ENCODE measurements at regions not wholly inside any gene's neighbourhood (a gene's known extent, or its start where the extent isn't known, plus 50 kb on each side); places are given as distances from the start of the nearest gene placed in this dataset.

DNA sequence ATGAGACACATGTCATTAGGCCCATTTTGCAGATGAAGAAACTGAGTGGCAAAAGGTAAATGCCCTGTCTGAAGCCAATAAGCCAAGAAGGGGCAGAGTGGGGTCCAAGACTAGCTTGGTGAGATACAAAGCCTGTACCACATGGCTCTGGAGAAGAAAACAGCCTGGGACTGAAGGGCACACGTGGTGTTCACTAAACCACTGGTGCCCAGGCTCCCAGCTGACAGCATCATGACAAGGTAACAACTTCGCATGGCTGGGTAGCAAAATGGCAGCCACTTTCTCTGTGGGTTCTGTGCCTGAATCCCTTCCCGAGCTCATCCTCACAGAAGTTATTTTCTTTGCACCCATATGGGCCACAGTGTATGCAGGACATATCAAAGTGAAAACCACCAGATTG lies 229.6 kb downstream of the RAB11FIP2 start:
- H3K27ac ChIP-seq (ENCODE audit: low read depth in 2 of 2, low read length in 2 of 2): no peak overlapping the region
- intact Hi-C loops (cut with DNase I): no loop called here
- DNase-seq (no peak), FAIRE-seq (no peak)
- TF ChIP-seq, protein P1, sequence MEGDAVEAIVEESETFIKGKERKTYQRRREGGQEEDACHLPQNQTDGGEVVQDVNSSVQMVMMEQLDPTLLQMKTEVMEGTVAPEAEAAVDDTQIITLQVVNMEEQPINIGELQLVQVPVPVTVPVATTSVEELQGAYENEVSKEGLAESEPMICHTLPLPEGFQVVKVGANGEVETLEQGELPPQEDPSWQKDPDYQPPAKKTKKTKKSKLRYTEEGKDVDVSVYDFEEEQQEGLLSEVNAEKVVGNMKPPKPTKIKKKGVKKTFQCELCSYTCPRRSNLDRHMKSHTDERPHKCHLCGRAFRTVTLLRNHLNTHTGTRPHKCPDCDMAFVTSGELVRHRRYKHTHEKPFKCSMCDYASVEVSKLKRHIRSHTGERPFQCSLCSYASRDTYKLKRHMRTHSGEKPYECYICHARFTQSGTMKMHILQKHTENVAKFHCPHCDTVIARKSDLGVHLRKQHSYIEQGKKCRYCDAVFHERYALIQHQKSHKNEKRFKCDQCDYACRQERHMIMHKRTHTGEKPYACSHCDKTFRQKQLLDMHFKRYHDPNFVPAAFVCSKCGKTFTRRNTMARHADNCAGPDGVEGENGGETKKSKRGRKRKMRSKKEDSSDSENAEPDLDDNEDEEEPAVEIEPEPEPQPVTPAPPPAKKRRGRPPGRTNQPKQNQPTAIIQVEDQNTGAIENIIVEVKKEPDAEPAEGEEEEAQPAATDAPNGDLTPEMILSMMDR (IDR thresholded peaks at IDR 0.05; ENCODE audit: borderline replicate concordance, extremely low read depth, insufficient read depth): no peak
- no peaks in the 10 kb centered on the region for H3K36me3 ChIP-seq (ENCODE audit: control insufficient read depth in 2 of 3, insufficient read depth in 3 of 3, low read length in 3 of 3)
- no peak overlapping the region for H3K9ac ChIP-seq (ENCODE audit: low read length in 3 of 3)
- no peaks in the 10 kb centered on the region for H3K27me3 ChIP-seq (ENCODE audit: control insufficient read depth, insufficient read depth, low read length)
- H3K4me3 ChIP-seq (ENCODE audit: low read length in 3 of 3): no peak overlapping the region
- H3K4me1 ChIP-seq (ENCODE audit: control insufficient read depth in 2 of 3, insufficient read depth in 2 of 3, low read depth in 1 of 3, low read length in 3 of 3): peaks cover 0 to 8% (median 4%) of the 10 kb centered on the region in 3 donors
- H3K9me3 ChIP-seq (ENCODE audit: control insufficient read depth in 2 of 3, insufficient read depth in 1 of 3, low read length in 3 of 3): no peaks in the 10 kb centered on the region

DNA sequence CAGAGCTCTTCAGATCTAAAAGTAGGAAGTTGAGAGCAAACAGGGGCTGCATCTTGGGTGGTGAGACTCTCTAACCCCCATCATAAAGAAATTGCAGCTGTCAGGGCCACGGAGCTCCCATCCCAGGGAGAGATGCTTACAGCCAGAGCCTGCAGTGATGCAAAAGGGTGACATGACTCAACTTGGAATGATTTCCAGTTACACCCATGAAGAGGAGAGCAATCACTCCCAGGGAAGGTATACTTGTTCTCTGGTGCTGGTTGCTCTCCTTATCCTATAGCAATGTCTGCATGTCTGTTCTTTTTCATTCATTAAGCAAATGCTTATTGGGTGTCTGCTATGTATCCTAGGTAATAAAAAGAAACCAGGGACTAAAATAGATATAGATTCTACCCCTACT lies 228.0 kb downstream of the RAB11FIP2 start:
- DNase-seq (no peak), FAIRE-seq (no peak)
- Histone ChIP-seq H3K4me1 (ENCODE audit: control insufficient read depth in 2 of 3, insufficient read depth in 2 of 3, low read depth in 1 of 3, low read length in 3 of 3) (peaks cover 0 to 8% (median 4%) of the 10 kb centered on the region in 3 donors), H3K9ac (ENCODE audit: low read length in 3 of 3) (no peak overlapping the region), H3K9me3 (ENCODE audit: control insufficient read depth in 2 of 3, insufficient read depth in 1 of 3, low read length in 3 of 3) (no peaks in the 10 kb centered on the region), H3K27me3 (ENCODE audit: control insufficient read depth, insufficient read depth, low read length) (no peaks in the 10 kb centered on the region), H3K27ac (ENCODE audit: low read depth in 2 of 2, low read length in 2 of 2) (no peak overlapping the region), H3K36me3 (ENCODE audit: control insufficient read depth in 2 of 3, insufficient read depth in 3 of 3, low read length in 3 of 3) (no peaks in the 10 kb centered on the region), H3K4me3 (ENCODE audit: low read length in 3 of 3) (no peak overlapping the region)
- intact Hi-C loops (cut with DNase I): no loop called here
- TF ChIP-seq, protein P1 (IDR thresholded peaks at IDR 0.05; ENCODE audit: borderline replicate concordance, extremely low read depth, insufficient read depth): no peak

DNA sequence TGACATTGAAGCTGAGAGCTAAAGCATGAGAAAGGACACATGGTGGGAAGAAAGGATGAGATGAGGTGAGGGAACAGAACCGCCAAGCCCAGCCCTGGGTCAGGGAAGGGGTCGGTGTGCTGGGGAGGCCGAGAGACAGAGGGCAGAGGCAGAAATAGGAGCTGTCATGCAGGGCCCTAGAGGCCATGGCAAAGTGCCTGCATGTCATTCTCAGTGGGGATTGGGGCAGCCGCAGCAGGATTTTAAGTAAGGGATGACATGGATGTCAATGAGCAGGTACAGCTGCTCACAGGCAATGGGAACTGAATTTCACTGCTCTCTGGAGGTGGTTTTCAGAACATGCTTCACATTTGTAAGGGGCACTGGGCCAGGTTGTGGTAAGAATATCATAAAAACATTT lies 227.4 kb downstream of the RAB11FIP2 start:
- H3K27ac ChIP-seq (ENCODE audit: low read depth in 2 of 2, low read length in 2 of 2): peak overlapping the region; percentile 47 to 60
- H3K4me1 ChIP-seq (ENCODE audit: control insufficient read depth in 2 of 3, insufficient read depth in 2 of 3, low read depth in 1 of 3, low read length in 3 of 3): peaks cover 0 to 8% (median 4%) of the 10 kb centered on the region in 3 donors
- no peak overlapping the region for H3K4me3 ChIP-seq (ENCODE audit: low read length in 3 of 3)
- H3K27me3 ChIP-seq (ENCODE audit: control insufficient read depth, insufficient read depth, low read length): no peaks in the 10 kb centered on the region
- H3K9me3 ChIP-seq (ENCODE audit: control insufficient read depth in 2 of 3, insufficient read depth in 1 of 3, low read length in 3 of 3): no peaks in the 10 kb centered on the region
- no peaks in the 10 kb centered on the region for H3K36me3 ChIP-seq (ENCODE audit: control insufficient read depth in 2 of 3, insufficient read depth in 3 of 3, low read length in 3 of 3)
- DNase-seq (peak in 1 of 5 donors; percentile 35), FAIRE-seq (no peak)
- intact Hi-C loops (cut with DNase I): no loop called here
- H3K9ac ChIP-seq (ENCODE audit: low read length in 3 of 3): no peak overlapping the region
- TF ChIP-seq, protein P1 (IDR thresholded peaks at IDR 0.05; ENCODE audit: borderline replicate concordance, extremely low read depth, insufficient read depth): no peak

DNA sequence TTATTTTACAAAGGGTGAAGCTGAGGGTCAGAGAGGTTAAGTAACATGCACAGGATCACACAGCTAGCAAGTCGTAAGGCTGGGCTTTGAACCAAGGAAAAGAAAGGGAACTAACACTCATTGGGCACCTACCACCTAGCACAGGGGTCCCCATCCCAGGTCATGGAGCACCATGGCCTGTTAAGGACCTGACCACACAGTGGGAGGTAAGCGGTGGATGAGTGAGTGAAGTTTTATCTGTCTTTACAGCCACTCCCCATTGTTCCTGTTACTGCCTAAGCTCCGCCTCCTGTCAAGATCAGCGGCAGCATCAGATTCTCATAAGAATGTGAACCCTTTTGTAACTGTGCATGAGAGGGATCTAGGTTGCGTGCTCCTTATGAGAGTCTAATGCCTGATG lies 222.8 kb downstream of the RAB11FIP2 start:
- FAIRE-seq: no peak
- intact Hi-C loops (cut with DNase I): no loop called here
- H3K9ac ChIP-seq (ENCODE audit: low read length in 3 of 3): no peak overlapping the region
- TF ChIP-seq, protein P1 (IDR thresholded peaks at IDR 0.05; ENCODE audit: borderline replicate concordance, extremely low read depth, insufficient read depth): no peak
- H3K27ac ChIP-seq (ENCODE audit: low read depth in 2 of 2, low read length in 2 of 2): no peak overlapping the region
- peaks cover 0 to 8% (median 4%) of the 10 kb centered on the region in 3 donors for H3K4me1 ChIP-seq (ENCODE audit: control insufficient read depth in 2 of 3, insufficient read depth in 2 of 3, low read depth in 1 of 3, low read length in 3 of 3)
- no peak for DNase-seq
- H3K27me3 ChIP-seq (ENCODE audit: control insufficient read depth, insufficient read depth, low read length): no peaks in the 10 kb centered on the region
- H3K4me3 ChIP-seq (ENCODE audit: low read length in 3 of 3): no peak overlapping the region
- no peaks in the 10 kb centered on the region for H3K36me3 ChIP-seq (ENCODE audit: control insufficient read depth in 2 of 3, insufficient read depth in 3 of 3, low read length in 3 of 3)
- H3K9me3 ChIP-seq (ENCODE audit: control insufficient read depth in 2 of 3, insufficient read depth in 1 of 3, low read length in 3 of 3): no peaks in the 10 kb centered on the region
